H1 (cell line): ENCODE measurements at regions not wholly inside any gene's neighbourhood (a gene's known extent, or its start where the extent isn't known, plus 50 kb on each side); places are given as distances from the start of the nearest gene placed in this dataset.

ENCODE experiments used
- CEBPB ChIP-seq: IDR thresholded peaks from 2 replicates; pipeline ENCODE4 v1.6.1; 2012; ENCODE audit warnings: low read depth, low read length
- EP300 ChIP-seq, 2 experiments: IDR thresholded peaks; 1 replicate in 1 of 2; 2 replicates in 1 of 2; pipeline ENCODE4 v1.6.1; 2011 to 2012; ENCODE audit warnings: low read depth in 2 of 2, low read length in 2 of 2, mild to moderate bottlenecking in 2 of 2, borderline replicate concordance in 1 of 2, inconsistent platforms in 1 of 2, moderate library complexity in 1 of 2
- JUN ChIP-seq: IDR thresholded peaks from 2 replicates; pipeline ENCODE4 v1.6.1; 2011; ENCODE audit warnings: low read depth, mild to moderate bottlenecking, improper control_type of control experiment, low read length
- KDM5A ChIP-seq: fragments of 200-600 bp; IDR thresholded peaks from 2 replicates; pipeline ENCODE4 v1.7.1; 2012; ENCODE audit warnings: mild to moderate bottlenecking, low read length, inconsistent platforms, mixed read lengths
- NRF1 ChIP-seq: IDR thresholded peaks from 2 replicates; pipeline ENCODE4 v1.6.1; 2011; ENCODE audit warnings: mild to moderate bottlenecking, low read depth, low read length, improper control_type of control experiment
- SIRT6 ChIP-seq: IDR thresholded peaks from one replicate; pipeline ENCODE4 v1.7.1; 2012; ENCODE audit warnings: low read length, inconsistent platforms
- TF ChIP-seq, protein P1 (sequence below): IDR thresholded peaks from 2 replicates; pipeline ENCODE4 v1.6.1; 2012; ENCODE audit warnings: inconsistent platforms
- TF ChIP-seq, protein P2 (sequence below), 3 experiments: IDR thresholded peaks; 1 replicate in 2 of 3; 2 replicates in 1 of 3; pipeline versions ENCODE4 v1.5.1 to v1.6.1; 2011; ENCODE audit warnings: low read length in 3 of 3, mild to moderate bottlenecking in 3 of 3, inconsistent platforms in 2 of 3, low read depth in 1 of 3, moderate library complexity in 1 of 3; ENCODE audit not compliant: insufficient read depth in 1 of 3; ENCODE audit errors: control extremely low read depth in 1 of 3

DNA sequence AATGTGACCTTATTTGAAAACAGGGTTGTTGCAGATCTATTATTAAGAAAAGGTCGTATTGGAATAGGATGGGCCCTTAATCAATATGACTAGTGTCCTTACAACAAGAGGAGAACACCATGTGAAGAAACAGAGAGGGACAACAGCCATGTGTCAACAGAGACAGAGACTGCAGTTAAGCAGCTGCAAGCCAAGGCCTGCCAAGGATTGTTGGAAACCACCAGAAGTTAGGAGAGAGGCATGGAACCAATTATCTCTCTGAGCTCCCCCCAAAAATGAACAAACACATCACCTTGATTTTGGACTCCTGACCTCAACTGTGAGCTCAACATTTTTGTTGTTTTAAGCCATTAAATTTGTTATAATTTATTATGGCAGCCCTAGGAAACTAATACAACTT, 214.6 kb upstream of the PRKD1 start (continued):
- TF ChIP-seq, protein P1, sequence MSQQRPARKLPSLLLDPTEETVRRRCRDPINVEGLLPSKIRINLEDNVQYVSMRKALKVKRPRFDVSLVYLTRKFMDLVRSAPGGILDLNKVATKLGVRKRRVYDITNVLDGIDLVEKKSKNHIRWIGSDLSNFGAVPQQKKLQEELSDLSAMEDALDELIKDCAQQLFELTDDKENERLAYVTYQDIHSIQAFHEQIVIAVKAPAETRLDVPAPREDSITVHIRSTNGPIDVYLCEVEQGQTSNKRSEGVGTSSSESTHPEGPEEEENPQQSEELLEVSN = no peak
- no peak for TF ChIP-seq KDM5A
- TF ChIP-seq, protein P2, sequence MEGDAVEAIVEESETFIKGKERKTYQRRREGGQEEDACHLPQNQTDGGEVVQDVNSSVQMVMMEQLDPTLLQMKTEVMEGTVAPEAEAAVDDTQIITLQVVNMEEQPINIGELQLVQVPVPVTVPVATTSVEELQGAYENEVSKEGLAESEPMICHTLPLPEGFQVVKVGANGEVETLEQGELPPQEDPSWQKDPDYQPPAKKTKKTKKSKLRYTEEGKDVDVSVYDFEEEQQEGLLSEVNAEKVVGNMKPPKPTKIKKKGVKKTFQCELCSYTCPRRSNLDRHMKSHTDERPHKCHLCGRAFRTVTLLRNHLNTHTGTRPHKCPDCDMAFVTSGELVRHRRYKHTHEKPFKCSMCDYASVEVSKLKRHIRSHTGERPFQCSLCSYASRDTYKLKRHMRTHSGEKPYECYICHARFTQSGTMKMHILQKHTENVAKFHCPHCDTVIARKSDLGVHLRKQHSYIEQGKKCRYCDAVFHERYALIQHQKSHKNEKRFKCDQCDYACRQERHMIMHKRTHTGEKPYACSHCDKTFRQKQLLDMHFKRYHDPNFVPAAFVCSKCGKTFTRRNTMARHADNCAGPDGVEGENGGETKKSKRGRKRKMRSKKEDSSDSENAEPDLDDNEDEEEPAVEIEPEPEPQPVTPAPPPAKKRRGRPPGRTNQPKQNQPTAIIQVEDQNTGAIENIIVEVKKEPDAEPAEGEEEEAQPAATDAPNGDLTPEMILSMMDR (IDR thresholded peaks at IDR 0.05; ENCODE audit: control extremely low read depth in 1 of 3, insufficient read depth in 1 of 3, low read depth in 1 of 3, low read length in 3 of 3) = no peak
- no peak for TF ChIP-seq CEBPB
- no peak for TF ChIP-seq JUN
- TF ChIP-seq SIRT6 = no peak
- no peak for TF ChIP-seq NRF1
- no peak for TF ChIP-seq EP300 (IDR thresholded peaks at IDR 0.05; ENCODE audit: borderline replicate concordance in 1 of 2, low read depth in 2 of 2, low read length in 2 of 2)
